ENCODE measurements at regions not wholly inside any gene's neighbourhood (a gene's known extent, or its start where the extent isn't known, plus 50 kb on each side); places are given as distances from the start of the nearest gene placed in this dataset.

DNA sequence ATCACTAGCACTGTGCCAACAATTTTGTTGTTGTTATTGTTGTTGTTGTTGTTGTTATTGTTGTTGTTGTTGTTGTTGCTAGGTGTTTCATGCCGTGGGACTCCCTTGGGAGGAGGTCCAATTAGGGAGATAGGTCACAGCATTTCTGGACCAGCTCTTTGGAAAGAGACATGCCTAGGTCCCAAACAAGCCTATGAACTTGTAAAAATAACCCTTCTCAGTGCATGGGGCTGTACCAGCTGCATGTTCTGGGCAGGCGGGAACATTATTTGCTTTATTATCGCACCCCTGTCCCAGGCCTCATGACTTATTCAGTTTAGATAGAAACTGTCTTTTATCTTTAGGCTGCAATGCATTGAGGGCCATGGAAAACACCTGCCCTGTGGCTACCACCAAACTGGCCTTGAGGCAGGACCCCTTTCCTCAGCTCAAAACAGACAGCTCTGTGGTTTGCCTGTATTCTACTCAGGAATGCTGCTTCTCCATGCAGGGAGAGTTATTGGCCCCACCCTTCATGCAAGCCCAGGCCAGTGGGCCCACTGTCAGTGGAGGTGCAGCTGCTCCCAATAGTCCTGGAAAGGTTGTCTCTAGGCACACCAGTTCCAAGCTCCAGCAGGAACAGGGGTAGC, 386.5 kb upstream of the BRINP3 start:
- H3K4me1 ChIP-seq, result no peaks in the 10 kb centered on the region
- TF ChIP-seq CTCF (IDR thresholded peaks at IDR 0.05; ENCODE audit: borderline replicate concordance), result no peak
- H3K4me3 ChIP-seq, result no peak overlapping the region
- no peak overlapping the region for H3K27ac ChIP-seq (replicated peaks)
- intact Hi-C loops (cut with micrococcal nuclease), result no loop called here
- H3K36me3 ChIP-seq, result no peaks in the 10 kb centered on the region
- peaks cover 3% of the 10 kb centered on the region for H3K9me3 ChIP-seq (replicated peaks)
- no peak for DNase-seq
- H3K27me3 ChIP-seq (ENCODE audit: low read depth), result no peaks in the 10 kb centered on the region

DNA sequence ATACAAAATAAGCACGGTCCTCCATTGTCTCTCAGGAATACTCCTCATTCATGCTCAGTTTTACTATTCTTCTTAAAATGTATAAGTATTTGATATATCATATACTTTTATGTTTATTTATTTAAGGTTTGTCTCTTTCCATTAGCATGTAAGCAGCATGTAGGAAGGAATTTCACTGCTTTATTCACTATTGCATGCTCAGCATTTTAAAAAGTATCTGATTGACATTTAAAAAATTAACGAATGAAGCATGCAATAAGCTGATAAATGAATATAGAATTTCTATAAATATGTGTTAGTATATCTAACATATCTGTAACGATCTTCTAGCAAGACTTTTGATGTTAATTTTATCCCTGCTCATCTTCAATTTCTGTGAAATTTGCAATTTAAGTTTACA, 402.7 kb upstream of the BRINP3 start:
- intact Hi-C loops (cut with micrococcal nuclease), result no loop called here
- H3K4me3 ChIP-seq, result no peak overlapping the region
- no peak overlapping the region for H3K27ac ChIP-seq (replicated peaks)
- no peak for DNase-seq
- no peaks in the 10 kb centered on the region for H3K27me3 ChIP-seq (ENCODE audit: low read depth)
- H3K36me3 ChIP-seq, result no peaks in the 10 kb centered on the region
- no peak for TF ChIP-seq CTCF (IDR thresholded peaks at IDR 0.05; ENCODE audit: borderline replicate concordance)
- no peaks in the 10 kb centered on the region for H3K4me1 ChIP-seq
- no peaks in the 10 kb centered on the region for H3K9me3 ChIP-seq (replicated peaks)

DNA sequence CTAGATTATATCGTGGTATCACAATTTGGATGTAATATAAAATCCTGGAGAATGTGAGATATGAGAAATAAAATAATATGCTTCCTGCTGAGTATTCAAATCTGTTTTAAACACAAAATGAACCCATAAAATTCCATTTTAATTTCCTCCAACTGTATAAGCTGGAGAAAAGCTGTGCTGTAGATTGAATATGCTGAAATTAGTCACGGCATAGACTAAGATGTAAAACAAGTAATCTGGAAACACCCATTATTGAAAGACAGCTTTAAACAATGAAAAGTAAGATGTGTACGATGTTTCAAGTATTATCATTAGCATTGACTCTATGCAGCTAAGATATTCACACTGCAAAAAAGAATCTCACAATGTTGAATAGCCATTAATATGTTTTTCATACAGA, 403.4 kb upstream of the BRINP3 start:
- Histone ChIP-seq H3K36me3 (no peaks in the 10 kb centered on the region), H3K9me3 (replicated peaks) (no peaks in the 10 kb centered on the region), H3K4me3 (no peak overlapping the region), H3K27ac (replicated peaks) (no peak overlapping the region), H3K27me3 (ENCODE audit: low read depth) (no peaks in the 10 kb centered on the region), H3K4me1 (no peaks in the 10 kb centered on the region)
- intact Hi-C loops (cut with micrococcal nuclease), result no loop called here
- DNase-seq, result no peak
- no peak for TF ChIP-seq CTCF (IDR thresholded peaks at IDR 0.05; ENCODE audit: borderline replicate concordance)

DNA sequence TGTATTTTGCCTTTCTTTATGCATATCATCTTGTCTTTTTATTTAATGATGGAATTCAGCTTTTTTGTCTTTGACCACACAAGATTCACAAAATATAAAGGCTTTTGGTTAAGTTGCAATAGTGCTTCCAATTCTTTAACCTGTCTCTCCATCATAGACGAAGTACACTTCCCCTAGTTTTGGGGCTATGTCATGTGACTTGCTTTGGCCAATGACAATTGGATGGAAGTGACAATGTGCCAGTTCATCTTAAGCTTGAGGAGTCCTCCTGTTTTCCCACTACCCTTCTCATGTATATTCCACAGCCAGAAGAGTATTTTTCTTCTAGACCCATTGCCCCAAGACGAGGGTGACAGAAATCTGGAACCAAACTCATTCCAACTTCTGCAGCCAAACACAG, 419.6 kb upstream of the BRINP3 start:
- intact Hi-C loops (cut with micrococcal nuclease), result no loop called here
- peaks cover 10% of the 10 kb centered on the region for H3K9me3 ChIP-seq (replicated peaks)
- no peaks in the 10 kb centered on the region for H3K4me1 ChIP-seq

DNA sequence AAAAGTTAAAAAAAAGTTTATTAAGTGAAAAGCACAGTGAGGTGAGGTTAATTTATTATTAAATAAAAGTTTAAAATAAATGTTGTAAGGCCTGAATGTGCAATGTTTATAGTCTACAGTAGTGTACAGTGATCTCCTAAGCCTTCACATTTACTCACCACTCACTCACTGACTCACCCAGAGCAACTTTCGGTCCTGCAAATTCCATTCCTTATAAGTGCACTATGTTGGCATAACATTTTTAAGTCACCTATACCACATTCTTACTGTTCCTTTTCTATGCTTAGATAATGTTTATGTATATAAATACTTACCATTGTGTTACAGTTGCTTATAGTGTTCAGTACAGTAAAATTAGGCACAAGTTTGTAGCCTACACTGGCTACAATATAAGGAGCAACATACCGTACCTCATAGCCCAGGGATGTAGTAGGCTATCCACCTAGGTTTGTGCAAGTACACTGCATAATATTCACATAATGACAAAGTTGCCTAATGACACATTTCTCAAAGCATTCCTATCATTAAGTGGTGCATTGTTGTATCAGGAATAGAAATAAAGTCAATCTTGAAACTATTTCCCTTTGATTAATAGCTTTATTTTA, 426.5 kb upstream of the BRINP3 start:
- intact Hi-C loops (cut with micrococcal nuclease), result no loop called here
- no peak for DNase-seq
- peaks cover 10% of the 10 kb centered on the region for H3K9me3 ChIP-seq (replicated peaks)
- no peaks in the 10 kb centered on the region for H3K4me1 ChIP-seq
- H3K36me3 ChIP-seq, result no peaks in the 10 kb centered on the region
- H3K27ac ChIP-seq (replicated peaks), result no peak overlapping the region
- no peak overlapping the region for H3K4me3 ChIP-seq
- no peak for TF ChIP-seq CTCF (IDR thresholded peaks at IDR 0.05; ENCODE audit: borderline replicate concordance)
- H3K27me3 ChIP-seq (ENCODE audit: low read depth), result no peaks in the 10 kb centered on the region

More for the DNA sequence above, 419.6 kb upstream of the BRINP3 start:
- Histone ChIP-seq H3K4me3 (no peak overlapping the region), H3K27ac (replicated peaks) (no peak overlapping the region), H3K36me3 (no peaks in the 10 kb centered on the region), H3K27me3 (ENCODE audit: low read depth) (no peaks in the 10 kb centered on the region)
- no peak for TF ChIP-seq CTCF (IDR thresholded peaks at IDR 0.05; ENCODE audit: borderline replicate concordance)
- DNase-seq, result no peak

Measured in left ventricle myocardium inferior (tissue), 1 donor.